B cell (primary cell): ENCODE measurements at regions not wholly inside any gene's neighbourhood (a gene's known extent, or its start where the extent isn't known, plus 50 kb on each side); places are given as distances from the start of the nearest gene placed in this dataset.

ENCODE experiments used
- EZH2 ChIP-seq: IDR thresholded peaks from 2 replicates; pipeline ENCODE4 v1.6.1; 2012; ENCODE audit warnings: borderline replicate concordance, low read depth, mild to moderate bottlenecking, moderate library complexity, low read length; ENCODE audit not compliant: insufficient read depth, poor library complexity, severe bottlenecking
- TF ChIP-seq, protein P1 (sequence below): fragments of 200-600 bp; IDR thresholded peaks from one replicate; pipeline ENCODE4 v1.8.0; 2022; ENCODE audit warnings: antibody characterized with exemption, mild to moderate bottlenecking

DNA sequence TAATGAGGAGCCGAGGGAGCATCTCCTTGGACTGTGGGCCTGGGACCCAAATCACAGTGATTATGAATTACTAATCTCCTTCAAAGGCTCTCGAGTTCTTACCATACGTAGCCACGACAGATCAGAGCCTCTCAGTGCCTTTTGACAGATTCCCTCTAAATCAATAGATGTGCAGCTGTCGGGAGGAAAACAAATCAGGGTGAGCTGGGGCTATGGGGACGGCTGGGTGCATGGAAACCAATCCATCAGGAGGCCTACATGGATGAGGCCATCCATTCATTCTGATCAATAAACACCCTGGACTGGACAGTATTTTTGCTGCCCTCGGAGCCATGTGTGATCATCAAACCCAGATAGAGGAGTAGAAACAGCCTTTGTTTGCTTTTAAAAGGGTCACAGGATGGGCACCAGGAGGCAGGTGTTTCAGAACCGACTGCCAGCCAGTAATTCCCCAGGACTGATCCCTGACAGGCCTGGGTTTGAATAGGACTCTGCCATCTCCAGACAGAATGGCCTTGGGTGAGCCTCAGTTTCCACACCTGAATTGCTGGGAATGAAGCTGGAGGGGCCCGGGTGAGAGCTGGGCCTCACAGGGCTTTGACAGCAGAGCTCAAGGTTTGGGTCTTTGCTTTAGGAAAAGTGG, 532.8 kb downstream of the MATN1 start:
- TF ChIP-seq, protein P1, sequence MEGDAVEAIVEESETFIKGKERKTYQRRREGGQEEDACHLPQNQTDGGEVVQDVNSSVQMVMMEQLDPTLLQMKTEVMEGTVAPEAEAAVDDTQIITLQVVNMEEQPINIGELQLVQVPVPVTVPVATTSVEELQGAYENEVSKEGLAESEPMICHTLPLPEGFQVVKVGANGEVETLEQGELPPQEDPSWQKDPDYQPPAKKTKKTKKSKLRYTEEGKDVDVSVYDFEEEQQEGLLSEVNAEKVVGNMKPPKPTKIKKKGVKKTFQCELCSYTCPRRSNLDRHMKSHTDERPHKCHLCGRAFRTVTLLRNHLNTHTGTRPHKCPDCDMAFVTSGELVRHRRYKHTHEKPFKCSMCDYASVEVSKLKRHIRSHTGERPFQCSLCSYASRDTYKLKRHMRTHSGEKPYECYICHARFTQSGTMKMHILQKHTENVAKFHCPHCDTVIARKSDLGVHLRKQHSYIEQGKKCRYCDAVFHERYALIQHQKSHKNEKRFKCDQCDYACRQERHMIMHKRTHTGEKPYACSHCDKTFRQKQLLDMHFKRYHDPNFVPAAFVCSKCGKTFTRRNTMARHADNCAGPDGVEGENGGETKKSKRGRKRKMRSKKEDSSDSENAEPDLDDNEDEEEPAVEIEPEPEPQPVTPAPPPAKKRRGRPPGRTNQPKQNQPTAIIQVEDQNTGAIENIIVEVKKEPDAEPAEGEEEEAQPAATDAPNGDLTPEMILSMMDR: no peak
- TF ChIP-seq EZH2: no peak
